ENCODE measurements at regions not wholly inside any gene's neighbourhood (a gene's known extent, or its start where the extent isn't known, plus 50 kb on each side); places are given as distances from the start of the nearest gene placed in this dataset.

GRCh38 chr11:70575396-70576060, 177.2 kb downstream of the CTTN start:
- no peak for DNase-seq

- DNase-seq: no peak
Measured at GRCh38 chr11:70577258-70577603, 178.9 kb downstream of the CTTN start.

GRCh38 chr11:70577948-70578347, 179.6 kb downstream of the CTTN start:
- DNase-seq: no peak

- DNase-seq: no peak
Measured at GRCh38 chr11:70578371-70578770, 180.0 kb downstream of the CTTN start.

DNA sequence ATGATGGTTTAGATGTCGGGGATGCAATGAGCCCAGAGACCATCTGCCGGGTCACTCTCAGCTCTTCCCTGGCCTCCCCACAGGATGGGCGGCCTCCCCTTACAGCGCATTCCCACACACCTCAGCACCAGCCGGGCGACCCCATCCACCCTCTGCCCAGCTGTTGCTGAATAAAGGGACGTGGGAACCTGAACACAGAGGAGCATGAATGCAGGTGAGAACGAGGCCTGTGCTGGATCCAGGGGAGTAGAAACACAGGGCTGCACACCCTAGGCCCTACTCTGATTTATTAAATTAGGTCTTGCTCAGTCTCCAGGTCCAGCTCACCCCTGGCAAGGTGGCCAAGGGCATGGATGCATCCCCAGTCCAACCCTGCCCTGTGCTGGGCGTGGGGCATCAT, 180.5 kb downstream of the CTTN start:
- no peak for DNase-seq

DNA sequence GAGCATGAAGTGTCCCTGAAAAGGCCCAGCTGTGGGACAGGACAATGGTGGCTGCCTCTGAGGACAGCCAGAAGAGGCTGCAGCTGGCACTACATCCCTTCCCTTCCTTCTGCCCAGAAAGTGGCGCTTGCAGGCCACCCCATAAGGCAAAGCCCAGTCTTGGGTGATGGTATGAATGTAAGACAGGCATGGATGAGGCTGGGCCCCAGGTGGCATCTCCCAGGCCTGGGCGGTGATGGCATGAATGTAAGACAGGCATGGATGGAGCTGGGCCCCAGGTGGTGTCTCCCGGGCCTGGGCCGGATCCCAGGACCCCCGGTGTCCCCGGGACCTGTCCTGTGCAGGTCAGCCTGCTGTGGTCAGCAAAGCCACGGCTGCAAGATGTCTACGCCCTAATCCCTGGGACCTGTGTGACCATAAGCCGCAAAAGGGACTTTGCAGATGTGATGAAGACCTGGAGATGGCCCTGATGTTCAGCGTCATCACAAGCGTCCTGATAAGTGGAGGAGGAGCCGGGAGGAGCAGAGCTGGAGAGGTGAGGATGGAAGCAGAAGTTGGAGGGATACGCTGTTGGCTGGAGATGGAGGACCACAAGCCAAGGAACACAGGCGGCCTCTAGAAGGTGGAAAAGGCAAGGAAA, 181.1 kb downstream of the CTTN start:
- DNase-seq: no peak

DNA sequence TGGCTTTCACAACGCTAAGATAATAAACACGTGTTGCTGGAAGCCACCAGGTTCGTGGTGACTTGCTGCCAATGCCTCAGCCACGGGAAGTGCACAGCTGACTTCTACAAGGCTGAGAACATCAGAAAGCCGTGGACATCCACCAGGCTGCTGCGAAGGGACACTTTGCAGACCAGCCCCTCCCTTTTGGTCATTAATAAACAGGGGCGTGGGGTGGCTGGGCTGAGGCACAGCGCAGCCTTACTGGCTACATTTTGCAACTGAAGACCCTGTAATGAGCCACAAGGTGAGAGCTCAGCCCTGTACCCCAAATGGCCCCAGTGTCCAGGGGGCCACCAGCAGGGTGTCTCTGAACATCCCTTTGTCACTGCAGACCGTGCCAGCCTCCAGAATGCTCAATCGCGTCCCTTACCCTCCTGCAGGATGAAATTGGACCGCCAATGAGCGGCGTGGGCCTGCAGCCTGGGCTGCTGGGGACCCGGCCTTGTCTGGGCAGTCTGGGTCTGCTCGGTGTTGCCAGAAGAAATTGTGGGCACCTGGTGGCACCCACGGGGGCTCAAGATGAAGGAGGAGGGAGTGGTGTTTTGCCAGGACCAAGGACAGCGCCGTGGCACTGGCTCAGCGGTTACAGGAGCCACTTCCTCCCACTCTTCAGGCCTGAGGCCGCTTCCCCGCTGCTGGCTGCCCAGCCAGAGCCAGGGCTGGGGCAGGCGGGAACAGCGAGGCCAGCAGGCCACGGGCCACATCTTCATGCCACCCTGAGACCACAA, 181.9 kb downstream of the CTTN start:
- no peak for DNase-seq

DNA sequence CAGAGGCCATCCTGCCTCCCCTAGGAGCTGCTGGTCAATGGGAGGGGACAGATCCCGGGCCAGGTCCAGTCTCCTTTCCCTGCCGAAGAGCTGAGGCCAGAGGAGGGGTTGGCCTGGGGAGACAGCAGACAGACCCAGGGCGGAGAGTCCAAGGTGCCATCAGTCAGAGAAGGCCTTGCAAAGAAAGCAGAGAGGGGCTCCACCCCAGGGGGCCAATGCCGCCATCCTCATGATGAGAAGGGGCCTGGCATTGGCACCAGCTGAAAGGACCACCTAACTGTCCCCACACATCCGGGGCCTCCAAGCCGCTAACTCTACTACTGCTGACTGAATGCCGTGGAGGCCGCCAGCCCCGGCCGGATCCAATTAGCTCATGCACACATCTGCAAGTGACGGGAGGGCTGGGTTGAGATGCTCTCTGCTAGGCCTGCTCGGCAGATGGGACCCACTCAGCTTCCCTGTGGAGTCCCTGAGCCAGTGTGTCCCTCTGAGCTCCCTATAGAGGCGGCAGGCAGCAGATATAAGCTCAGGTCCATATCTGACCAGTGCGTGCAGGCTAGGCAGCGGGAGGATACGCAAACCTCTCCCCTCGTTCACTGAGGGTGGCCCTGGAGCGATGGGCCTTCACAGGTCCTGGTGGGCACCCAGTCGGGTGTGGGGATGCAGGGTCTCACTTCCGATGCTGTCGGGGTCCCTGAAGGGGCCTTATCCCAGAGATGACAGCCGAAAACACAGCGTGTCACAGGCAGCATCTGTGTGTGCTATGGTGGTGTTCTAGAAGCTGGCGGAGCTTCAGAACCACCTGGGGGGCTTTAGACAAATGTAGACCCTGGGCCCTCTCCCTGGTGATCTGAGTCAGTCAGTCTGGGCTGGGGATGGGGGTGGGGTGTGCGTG, 183.9 kb downstream of the CTTN start:
- no peak for DNase-seq

GRCh38 chr11:70582886-70583641, 184.7 kb downstream of the CTTN start:
- DNase-seq: no peak

GRCh38 chr11:70583781-70584218, 185.5 kb downstream of the CTTN start:
- no peak for DNase-seq

GRCh38 chr11:70584498-70585235, 186.3 kb downstream of the CTTN start:
- DNase-seq: no peak

DNA sequence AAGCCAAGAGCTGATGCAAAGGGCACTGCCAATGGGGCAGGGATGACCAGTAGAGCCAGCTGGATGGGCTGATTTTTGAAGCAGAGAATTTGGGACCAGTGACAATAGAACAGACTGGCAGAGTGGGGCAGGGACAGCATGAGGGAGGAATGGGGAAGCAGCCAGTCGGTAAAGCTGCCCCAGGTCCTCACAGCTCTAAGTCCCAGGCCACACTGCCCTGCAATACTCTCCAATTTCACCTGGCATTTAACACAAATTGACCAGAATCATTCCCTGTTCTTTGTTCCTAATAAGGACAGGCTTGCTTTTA, 186.9 kb downstream of the CTTN start:
- DNase-seq: no peak

DNA sequence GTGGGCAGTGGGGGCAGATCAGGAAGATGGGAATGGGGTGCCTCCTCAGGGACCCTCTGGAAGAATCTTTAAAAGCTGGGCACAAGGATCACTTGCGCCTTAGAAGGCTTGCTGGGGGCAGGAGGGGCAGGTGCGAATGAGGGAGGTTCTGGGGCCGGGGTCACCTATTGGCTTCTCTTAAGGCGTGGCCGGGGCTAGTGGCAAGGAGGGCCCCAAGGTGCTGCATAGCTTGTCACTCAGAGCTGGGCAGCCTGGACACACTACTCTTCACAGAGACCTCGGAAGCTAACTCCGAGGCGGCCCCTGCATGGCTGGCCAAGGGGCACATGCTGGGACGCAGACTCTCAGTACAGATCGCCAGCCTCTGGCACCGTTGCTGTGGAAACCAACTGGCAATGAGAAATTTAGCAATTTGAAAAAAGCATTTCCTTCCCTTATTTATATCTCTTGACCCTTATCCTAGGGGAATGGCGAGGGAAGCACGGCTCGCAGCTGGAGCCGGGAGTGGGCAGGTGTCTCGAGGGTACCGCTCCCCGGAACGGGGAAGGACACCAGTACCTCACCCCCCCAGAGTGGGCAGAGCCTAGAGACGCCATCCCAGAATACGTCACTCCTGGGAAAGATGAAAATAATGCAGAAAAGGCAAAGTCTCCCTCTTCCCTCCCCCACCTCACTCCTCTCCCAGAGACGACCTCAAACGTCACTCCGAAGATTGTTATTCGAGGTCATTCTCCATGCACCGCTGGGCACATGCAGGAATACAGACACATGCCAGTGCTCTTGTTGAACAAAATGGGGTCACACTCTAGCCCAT, 188.1 kb downstream of the CTTN start:
- no peak for DNase-seq

DNA sequence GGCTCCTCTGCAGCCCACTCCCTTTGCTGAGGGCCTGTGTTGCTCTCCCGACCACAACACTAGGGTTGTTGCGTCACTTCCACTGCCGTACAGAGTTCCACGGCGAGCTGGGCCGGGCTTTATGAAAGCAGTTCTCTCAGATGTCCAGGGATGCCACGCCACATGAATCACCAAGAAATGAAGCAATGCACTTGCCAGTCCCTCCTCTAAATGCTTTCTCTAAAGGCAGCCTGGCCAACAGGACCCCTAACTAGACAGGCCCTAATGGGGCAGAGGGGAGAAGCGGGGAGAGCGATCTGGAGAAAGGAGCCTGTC, 188.7 kb downstream of the CTTN start:
- DNase-seq: no peak

DNA sequence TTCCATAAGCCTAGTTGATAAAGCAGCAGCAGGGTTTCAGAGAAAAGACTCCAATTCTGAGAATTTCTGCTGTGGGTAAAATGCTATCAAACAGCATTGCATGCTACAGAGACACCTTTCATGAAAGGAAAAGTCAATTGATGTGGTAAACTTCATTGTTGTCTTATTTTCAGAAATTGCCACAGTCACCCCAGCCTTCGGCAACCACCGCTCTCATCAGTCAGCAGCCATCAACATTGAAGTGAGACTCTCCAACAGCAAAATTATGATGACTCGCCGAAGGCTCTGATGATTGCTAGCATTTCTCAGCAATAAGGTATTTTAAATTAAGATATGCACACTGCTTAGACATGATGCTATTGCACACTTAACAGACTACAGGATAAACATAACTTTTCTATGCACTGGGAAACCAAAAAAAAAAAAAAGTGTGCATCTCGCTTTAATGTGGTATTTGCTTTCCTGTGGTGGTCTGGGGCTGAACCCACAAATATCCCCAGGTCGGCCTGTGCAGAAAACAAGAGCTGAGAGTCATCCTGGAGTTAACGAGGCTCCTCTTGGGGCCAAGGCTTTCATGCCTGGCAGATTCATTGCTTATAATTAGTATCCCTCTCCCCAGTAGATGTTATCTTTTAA, 192.1 kb downstream of the CTTN start:
- no peak for DNase-seq

DNA sequence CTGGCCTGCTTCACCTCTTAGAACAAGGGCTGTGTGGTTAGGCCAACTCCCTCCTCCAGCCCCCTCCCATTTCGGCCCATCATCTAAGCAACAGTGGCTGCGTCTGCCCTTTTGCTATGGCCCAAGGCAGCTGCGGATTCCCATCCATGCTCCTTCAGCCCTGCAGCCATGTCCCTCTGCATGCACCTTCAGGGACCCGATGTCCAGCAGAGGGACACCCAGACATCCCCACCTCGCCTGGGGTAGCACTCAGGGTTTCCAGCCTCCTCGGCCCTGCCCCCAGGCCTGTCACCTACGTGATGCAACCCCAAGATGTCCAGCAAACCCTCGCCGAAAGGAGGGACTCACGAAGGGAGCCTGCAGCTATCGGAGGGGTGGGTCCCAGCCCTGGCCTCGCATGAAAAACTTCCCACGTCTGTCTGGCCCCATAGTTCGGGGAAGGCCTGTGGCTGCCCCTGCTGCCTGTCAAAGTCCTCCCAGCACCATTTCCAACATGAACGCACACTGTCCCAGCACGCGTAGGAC, 194.4 kb downstream of the CTTN start:
- no peak for DNase-seq

GRCh38 chr11:70593446-70593983, 195.2 kb downstream of the CTTN start:
- DNase-seq: no peak

- no peak for DNase-seq
Measured at GRCh38 chr11:70594031-70594430, 195.7 kb downstream of the CTTN start.

DNA sequence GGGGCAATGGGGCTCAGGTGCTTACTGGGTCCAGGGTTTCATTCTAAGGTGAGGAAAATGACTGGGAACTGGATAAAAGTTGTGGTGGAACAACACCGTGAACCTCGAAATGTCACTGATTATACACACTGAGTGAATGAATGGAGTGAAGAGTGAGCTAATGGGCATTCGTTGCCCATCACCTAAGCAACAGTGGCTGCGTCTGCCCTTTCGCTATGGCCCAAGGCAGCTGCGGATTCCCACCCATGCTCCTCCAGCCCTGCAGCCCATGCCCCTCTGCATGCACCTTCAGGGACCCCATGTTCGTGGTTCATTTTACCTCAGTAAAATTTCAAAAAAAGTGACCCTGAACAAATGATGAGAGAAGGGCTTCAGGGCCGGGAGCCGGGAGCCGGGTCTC, 196.3 kb downstream of the CTTN start:
- DNase-seq: no peak

DNA sequence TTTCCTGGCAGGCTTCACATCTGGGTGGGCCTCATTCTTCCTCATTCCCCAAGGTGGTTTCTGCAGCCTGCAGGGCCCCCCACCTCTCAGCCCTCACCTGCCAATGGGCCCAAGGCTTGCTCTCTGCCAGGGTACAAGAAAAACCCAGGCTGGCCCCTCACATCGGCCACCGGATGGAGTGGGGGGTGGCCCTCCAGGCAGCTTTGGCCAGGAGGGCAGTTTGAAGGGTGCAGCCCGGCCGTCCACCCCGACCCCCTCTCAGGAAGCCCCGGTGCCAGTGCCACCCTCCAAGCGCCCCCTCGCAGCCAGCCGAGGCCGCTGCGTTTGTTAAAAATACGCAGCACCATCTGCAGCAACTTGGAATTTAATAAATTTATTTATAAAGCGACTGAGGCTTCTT, 196.7 kb downstream of the CTTN start:
- DNase-seq: no peak

Data from activated gamma-delta T cell (primary cell).